Hematopoietic multipotent progenitor cell (in vitro differentiated cells): ENCODE measurements at regions not wholly inside any gene's neighbourhood (a gene's known extent, or its start where the extent isn't known, plus 50 kb on each side); places are given as distances from the start of the nearest gene placed in this dataset.
A peak's percentile ranks its signal among the peaks of the same experiment; 100 is the strongest.
"Not testable (repeated sequence)": the region's sequence is repeated elsewhere in the genome, so short reads cannot be mapped to it uniquely, and the experiment has no call there.

ENCODE experiments used
- DNase-seq, 3 donors: peaks; one replicate each; pipeline ENCODE4 v3.0.0-alpha.2; 2011 to 2015; ENCODE audit warnings: low read depth in 2 of 3, low spot score in 2 of 3

DNA sequence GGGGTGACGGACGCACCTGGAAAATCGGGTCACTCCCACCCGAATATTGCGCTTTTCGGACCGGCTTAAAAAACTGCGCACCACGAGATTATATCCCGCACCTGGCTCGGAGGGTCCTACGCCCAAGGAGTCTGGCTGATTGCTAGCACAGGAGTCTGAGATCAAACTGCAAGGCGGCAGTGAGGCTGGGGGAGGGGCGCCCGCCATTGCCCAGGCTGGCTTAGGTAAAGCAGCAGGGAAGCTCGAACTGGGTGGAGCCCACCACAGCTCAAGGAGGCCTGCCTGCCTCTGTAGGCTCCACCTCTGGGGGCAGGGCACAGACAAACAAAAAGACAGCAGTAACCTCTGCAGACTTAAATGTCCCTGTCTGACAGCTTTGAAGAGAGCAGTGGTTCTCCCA, 1760.6 kb upstream of the CDH9 start:
- DNase-seq = not testable (repeated sequence)

- no peak for DNase-seq
Measured at GRCh38 chr5:28788954-28789353, 1750.6 kb upstream of the CDH9 start.

DNA sequence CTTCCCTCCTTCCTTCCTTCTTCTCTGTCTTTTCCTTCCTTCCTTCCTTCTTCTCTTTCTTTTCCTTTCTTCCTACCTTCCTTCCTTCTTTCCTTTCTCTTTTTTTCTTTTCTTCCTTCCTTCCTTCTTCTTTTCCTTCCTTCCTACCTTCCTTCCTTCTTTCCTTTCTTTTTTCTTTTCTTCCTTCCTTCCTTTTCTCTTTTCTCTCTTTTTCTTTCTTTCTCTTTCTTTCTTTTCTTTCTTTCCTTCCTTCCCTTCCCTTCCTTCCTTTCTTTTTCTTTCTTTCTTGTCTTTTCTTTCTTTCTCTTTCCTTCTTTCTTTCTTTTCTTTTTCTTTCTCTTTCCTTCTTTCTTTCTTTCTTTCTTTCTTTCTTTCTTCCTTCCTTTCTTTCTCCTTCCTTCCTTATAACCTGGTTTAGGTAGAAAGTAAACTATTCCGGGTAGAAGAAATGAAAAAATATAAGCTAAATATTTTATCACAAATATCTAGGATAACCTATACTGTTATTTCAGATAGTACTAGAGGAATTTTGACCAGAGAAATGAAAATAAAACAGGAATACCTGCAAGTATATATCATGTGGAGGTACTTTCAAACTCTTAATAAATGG, 1741.8 kb upstream of the CDH9 start:
- DNase-seq = no peak

DNA sequence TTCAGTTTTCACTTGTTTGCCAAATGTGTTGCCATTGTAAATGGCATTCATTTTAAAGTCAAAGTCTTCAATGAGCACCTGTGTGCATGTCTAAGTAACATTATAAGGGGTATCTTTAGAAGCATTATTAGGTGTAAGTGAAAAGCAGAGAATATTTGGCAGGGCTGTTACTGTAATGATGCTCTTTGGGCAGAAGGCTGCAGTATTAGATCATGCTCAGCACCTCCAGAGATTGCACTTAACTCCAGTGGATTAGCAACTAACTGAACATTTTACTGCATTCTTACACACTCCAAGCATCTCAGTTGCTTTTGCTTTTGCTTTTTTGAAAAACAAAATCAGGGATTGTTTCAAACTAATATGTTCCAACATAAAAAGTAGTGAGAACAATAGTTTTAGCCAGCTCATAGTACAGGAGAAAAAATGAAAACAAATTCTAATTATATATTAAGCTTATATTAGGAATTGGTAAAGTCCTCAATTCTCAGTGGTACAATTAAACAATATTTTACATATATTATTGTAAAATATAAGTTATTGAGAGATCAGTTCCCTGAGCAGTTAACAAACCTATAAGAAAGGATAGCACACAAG, 1740.9 kb upstream of the CDH9 start:
- peak in 1 of 3 donors; percentile 42 for DNase-seq

DNA sequence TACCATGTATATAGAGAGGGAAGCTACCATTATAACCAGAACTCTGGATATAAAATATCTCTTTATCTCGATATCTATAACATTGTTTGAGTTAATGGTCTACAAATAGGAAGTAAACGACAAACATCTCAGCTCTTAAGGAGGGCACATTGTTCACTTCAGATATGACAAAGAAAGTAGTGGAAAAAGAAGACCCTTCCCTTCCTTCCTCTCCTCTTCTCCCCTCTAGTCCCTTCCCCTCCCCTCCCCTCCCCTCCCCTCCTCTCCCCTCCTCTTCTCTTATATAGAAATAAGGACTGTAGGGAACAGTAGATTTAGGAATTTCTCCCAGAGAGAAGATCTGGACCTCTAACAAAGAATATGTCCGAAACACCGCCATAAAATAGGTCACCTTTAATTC, 1731.9 kb upstream of the CDH9 start:
- no peak for DNase-seq

DNA sequence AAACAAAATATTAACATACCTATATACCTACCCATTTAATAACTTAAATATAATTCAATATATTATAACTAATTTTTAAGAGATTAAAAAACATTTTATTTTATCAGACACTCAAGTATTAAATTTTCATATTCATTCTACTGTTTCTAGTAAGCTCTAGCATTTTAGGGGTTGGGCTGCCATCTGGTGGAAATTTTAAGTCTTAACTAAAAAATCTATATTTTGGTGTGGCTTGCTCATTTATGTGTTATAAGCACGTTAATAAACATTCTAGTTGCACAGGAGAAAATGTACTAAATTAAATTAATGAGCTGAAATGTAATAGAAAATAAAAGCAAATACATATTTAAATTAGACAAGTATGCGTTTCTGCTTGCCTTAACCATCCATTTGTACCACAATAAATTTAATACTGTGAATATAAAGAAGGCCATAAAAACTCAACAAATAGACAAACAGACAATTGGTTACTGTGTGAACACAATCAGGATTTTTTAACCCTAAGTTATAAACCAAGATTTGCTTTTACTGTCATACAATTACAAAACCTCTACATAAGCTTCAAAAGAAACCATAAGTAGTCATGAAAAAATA, 1728.3 kb upstream of the CDH9 start:
- peak in 2 of 3 donors; percentile 50 to 82 for DNase-seq

GRCh38 chr5:28751396-28751795, 1713.0 kb upstream of the CDH9 start:
- no peak for DNase-seq

DNA sequence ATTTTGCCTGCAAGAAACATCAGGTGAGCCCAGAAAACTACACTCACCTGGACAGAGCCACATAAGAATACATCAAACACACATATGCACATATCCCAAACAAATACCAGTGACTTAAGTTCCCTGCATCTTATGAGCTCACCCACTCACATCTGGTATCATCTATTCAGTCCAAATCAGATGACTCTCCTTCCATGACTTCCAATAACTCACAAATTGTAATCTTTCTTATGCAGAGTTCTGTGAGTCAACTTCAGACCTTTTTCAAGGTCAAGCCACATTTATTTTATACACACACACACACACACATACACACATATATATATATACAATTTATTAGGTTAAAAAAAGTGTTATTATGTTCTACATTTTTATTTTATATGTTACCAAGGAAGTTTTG, 1711.9 kb upstream of the CDH9 start:
- no peak for DNase-seq

- DNase-seq = no peak
Measured at GRCh38 chr5:28748446-28748845, 1710.1 kb upstream of the CDH9 start.

- no peak for DNase-seq
Measured at GRCh38 chr5:28743716-28744110, 1705.3 kb upstream of the CDH9 start.

DNA sequence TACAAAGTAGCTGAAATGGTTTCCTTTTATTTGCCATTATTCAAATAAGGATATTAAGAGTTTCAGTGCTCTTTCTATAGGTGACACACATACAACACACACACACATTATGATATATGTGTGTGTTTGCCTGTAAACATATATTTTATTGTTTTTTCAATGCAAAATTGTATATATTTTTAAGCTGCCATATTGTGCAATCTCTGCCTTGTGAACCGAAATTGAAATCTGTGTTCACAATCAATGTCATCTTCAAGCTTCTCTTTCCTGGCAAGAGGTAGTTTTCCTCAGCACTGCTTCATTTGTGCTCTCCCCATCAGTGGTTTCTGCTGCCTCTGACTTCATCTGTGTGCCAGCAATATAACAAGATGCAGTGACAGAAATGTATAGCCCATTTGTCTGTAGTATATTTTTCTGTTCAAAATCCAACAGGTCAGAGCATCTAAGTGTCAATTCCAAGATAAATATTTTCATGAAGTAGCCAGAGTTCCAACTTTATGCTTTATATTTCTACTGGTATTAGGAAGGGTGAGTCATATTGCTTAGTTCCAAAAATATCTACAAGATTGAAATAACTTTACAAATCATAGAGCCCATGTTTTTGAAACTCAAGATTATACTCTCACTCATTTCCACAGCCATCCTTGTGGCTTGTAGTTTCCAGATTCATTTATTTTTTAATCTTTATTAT, 1704.8 kb upstream of the CDH9 start:
- DNase-seq = no peak

DNA sequence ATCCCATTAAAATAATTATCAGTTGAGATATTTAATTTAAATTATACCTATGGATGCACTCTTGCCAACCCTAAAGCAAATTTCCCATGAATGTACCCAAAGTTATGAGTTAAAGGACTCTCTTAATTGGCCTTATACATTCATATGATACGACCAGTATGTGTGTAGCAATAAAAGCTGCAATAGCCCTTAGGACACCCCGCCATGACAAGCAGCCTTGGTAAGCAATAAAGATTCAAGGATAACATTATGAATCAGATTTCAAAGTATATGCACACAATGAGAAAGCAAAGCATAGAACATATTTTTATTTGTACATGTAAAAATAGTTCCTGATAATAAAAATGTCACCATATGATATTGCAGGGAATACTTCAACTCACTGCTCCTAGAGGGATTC, 1699.3 kb upstream of the CDH9 start:
- DNase-seq = no peak

- DNase-seq = no peak
Measured at GRCh38 chr5:28737222-28737621, 1698.8 kb upstream of the CDH9 start.

DNA sequence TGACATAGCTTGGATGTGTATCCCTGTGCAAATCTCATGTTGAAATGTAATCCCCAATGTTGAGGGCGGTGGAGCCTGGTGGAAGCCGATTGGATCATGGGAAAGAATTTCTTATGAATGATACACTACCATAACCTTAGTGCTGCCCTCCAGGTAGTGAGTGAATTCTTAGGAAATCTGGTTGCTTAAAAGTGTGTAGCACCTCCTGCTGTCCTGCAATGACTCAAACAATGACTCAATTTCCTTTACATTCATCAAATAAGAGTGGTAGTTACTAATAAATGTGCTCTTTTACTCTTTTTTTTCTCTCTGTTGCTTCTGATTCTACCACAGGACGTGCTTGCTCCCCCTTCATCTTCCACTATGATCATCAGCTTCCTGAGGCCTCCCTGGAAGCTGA, 1696.0 kb upstream of the CDH9 start:
- no peak for DNase-seq

GRCh38 chr5:28729067-28729466, 1690.7 kb upstream of the CDH9 start:
- no peak for DNase-seq

DNA sequence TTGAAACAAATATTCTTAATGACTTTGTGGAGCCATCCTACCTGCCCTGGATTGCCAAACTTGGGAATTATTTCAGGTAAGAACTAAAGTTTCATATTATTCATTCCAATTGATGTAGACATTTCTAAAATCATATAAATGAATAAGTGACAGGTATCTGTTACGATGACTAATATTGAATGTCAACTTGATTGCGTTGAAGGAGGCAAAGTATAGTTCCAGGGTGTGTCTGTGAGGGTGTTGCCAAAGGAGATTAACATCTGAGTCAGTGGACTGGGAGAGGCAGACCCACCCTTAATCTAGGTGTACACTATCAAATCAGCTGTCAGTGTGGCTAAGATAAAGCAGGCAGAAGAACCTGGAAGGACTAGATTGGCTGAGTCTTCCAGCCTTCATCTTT, 1688.4 kb upstream of the CDH9 start:
- DNase-seq = no peak

GRCh38 chr5:28725001-28725400, 1686.6 kb upstream of the CDH9 start:
- no peak for DNase-seq

GRCh38 chr5:28714907-28715698, 1676.7 kb upstream of the CDH9 start:
- DNase-seq = no peak

DNA sequence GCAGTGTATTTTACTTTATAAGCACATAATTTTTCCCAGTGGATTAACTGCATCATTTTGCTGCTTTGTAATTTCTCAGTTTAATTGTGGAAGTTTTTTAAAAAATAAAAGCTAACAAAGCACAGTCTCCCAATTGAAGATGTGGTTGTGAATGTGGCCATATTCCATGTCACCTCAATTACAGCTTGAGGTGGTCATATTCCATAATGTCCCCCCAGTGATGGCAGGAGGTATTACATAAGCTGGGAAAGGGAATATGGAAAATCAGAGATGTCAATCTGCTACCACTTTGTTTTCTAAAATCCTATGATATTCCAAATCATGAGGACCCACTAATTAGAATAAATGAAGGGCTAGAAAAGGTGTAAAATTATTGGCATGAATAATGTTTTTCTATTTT, 1672.0 kb upstream of the CDH9 start:
- DNase-seq = no peak

- no peak for DNase-seq
Measured at GRCh38 chr5:28708472-28708871, 1670.1 kb upstream of the CDH9 start.

DNA sequence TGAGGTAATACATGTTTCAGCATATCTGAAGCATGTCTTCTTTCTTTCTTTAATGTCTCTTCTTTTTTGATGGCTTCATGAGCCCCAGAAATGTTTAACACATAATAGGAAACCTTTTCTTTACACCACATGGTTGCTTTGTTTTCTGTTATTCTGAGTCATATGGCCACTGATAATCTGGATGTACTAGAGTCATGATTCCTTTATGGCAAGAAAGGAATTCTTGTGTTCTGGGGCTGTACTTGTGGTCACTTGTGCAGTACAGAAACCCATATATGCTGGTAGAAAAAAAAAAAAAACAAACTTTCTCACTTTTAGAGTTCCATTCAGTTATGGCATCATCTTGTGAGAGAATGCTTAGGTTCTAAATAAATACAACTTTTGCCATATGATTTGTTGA, 1669.3 kb upstream of the CDH9 start:
- no peak for DNase-seq
